Endothelial cell of umbilical vein (primary cell): ENCODE measurements at regions not wholly inside any gene's neighbourhood (a gene's known extent, or its start where the extent isn't known, plus 50 kb on each side); places are given as distances from the start of the nearest gene placed in this dataset.
"Not testable (repeated sequence)": the region's sequence is repeated elsewhere in the genome, so short reads cannot be mapped to it uniquely, and the experiment has no call there.

Experiments used
- BruUV-seq: library from RNA; stranded (reverse); fragments of 400-500 nt; replicated peaks from 2 replicates; lab custom pipeline; 2021; lab: Mats Ljungman, UMichigan
- CTCF ChIA-PET: fragments of 300-600, 350-600 bp; sonication (Branson Sonifier 250); formaldehyde crosslinking; loops from one replicate; lab custom pipeline; 2021; ENCODE audit warnings: antibody characterized with exemption, inconsistent platforms; lab: Charles Lee
- POLR2A ChIA-PET: fragments of 300-600, 350-600 bp; sonication (Branson Sonifier 250); formaldehyde crosslinking; loops from one replicate; lab custom pipeline; 2021; ENCODE audit warnings: antibody characterized with exemption, inconsistent platforms; lab: Charles Lee
- DNase-seq: peaks from one replicate; pipeline ENCODE4 v3.0.0-alpha.2; 2011; ENCODE audit warnings: low read depth, low spot score
- FAIRE-seq: peaks from 2 replicates; lab custom pipeline; 2011; peaks lifted over from hg19 to GRCh38; lab: Jason Lieb, UNC
- H2AFZ ChIP-seq: 2 replicates; pipeline ENCODE4 v1.6.0; 2012; ENCODE audit warnings: low read depth, low read length, control low read depth, inconsistent platforms
- H3K27ac ChIP-seq: 2 replicates; pipeline ENCODE4 v1.5.1; 2011; ENCODE audit warnings: low read depth, mild to moderate bottlenecking, control low read depth, low read length, moderate library complexity; ENCODE audit not compliant: insufficient read depth
- H3K27me3 ChIP-seq, 2 experiments: 2 replicates each; pipeline versions ENCODE4 v1.6.0 to v1.6.1; 2011; ENCODE audit warnings: low read length in 2 of 2, mixed read lengths in 1 of 2; ENCODE audit not compliant: control insufficient read depth in 2 of 2, insufficient read depth in 2 of 2
- H3K36me3 ChIP-seq, 2 experiments: 2 replicates in 1 of 2; 3 replicates in 1 of 2; pipeline ENCODE4 v1.5.1; 2011; ENCODE audit warnings: low read length in 2 of 2, mild to moderate bottlenecking in 1 of 2, moderate library complexity in 1 of 2; ENCODE audit not compliant: control insufficient read depth in 2 of 2, insufficient read depth in 2 of 2; ENCODE audit errors: extremely low read depth in 1 of 2
- H3K4me1 ChIP-seq: 3 replicates; pipeline ENCODE4 v1.5.1; 2011; ENCODE audit warnings: mild to moderate bottlenecking, low read length; ENCODE audit not compliant: control insufficient read depth, insufficient read depth; ENCODE audit errors: extremely low read depth
- H3K4me2 ChIP-seq: 2 replicates; pipeline ENCODE4 v1.6.1; 2011; ENCODE audit warnings: low read length, control low read depth, mixed read lengths; ENCODE audit not compliant: insufficient read depth
- H3K4me3 ChIP-seq, 3 experiments: fragments of 200-600 bp in 1 of 3; sonication (generic), shearing (Covaris generic) in 1 of 3; replicated peaks in 1 of 3; 2 replicates each; pipeline ENCODE4 v1.5.1; 2011 to 2016; ENCODE audit warnings: control low read depth in 3 of 3, low read length in 3 of 3, mild to moderate bottlenecking in 2 of 3, inconsistent platforms in 1 of 3, low read depth in 1 of 3, moderate library complexity in 1 of 3; ENCODE audit not compliant: insufficient read depth in 1 of 3
- H3K79me2 ChIP-seq: 2 replicates; pipeline ENCODE4 v1.6.0; 2012; ENCODE audit warnings: low read length, inconsistent platforms; ENCODE audit not compliant: control insufficient read depth, insufficient read depth
- H3K9ac ChIP-seq: replicated peaks from 2 replicates; pipeline ENCODE3; 2011; ENCODE audit warnings: low read length, control low read depth; ENCODE audit not compliant: insufficient read depth; ENCODE audit errors: extremely low read depth
- H3K9me1 ChIP-seq: replicated peaks from 3 replicates; pipeline ENCODE4 v1.6.0; 2011; ENCODE audit warnings: mild to moderate bottlenecking, low read length; ENCODE audit not compliant: control insufficient read depth, insufficient read depth; ENCODE audit errors: extremely low read depth
- H3K9me3 ChIP-seq: replicated peaks from 2 replicates; pipeline ENCODE4 v1.5.1; 2012; ENCODE audit warnings: low read length, inconsistent platforms; ENCODE audit not compliant: control insufficient read depth, insufficient read depth
- H4K20me1 ChIP-seq: replicated peaks from 2 replicates; pipeline ENCODE3; 2011; ENCODE audit warnings: mild to moderate bottlenecking, low read length; ENCODE audit not compliant: control insufficient read depth, insufficient read depth; ENCODE audit errors: extremely low read depth
- EZH2 ChIP-seq: IDR thresholded peaks from 2 replicates; pipeline ENCODE4 v1.6.1; 2012; ENCODE audit warnings: borderline replicate concordance, low read depth, mild to moderate bottlenecking, moderate library complexity, low read length, inconsistent platforms; ENCODE audit not compliant: severe bottlenecking
- FOS ChIP-seq: IDR thresholded peaks from 2 replicates; pipeline ENCODE4 v1.6.1; 2011; ENCODE audit warnings: mild to moderate bottlenecking, low read length, moderate library complexity, borderline replicate concordance; ENCODE audit not compliant: insufficient read depth
- JUN ChIP-seq: IDR thresholded peaks from 2 replicates; pipeline ENCODE4 v1.6.1; 2011; ENCODE audit warnings: borderline replicate concordance, low read depth; ENCODE audit not compliant: insufficient read length, insufficient read depth
- MYC ChIP-seq: IDR thresholded peaks from one replicate; pipeline ENCODE4 v1.6.1; 2011; ENCODE audit warnings: mild to moderate bottlenecking, low read depth, low read length
- POLR2AphosphoS5 ChIP-seq: IDR thresholded peaks from 2 replicates; pipeline ENCODE4 v1.6.1; 2012; ENCODE audit warnings: low read depth, mild to moderate bottlenecking, control low read depth, low read length, moderate library complexity; ENCODE audit not compliant: insufficient read depth
- dilution Hi-C: fragments of 300-500 bp; cut with MboI; formaldehyde crosslinking; loops from one replicate; pipeline ENCODE4 v1.15.0; 2019; ENCODE audit warnings: low sequenced_read_pairs; ENCODE audit not compliant: extremely low pct_ligation_motif_present
- intact Hi-C: fragments of 100-400 bp; cut with micrococcal nuclease; formaldehyde crosslinking; loops from one replicate; pipeline ENCODE4 v1.10.0; 2022
- TF ChIP-seq, protein P1 (sequence below): IDR thresholded peaks from 2 replicates; pipeline ENCODE4 v1.6.1; 2011; ENCODE audit not compliant: insufficient read depth, insufficient read length
- TF ChIP-seq, protein P2 (sequence below), 2 donors: IDR thresholded peaks; 1 replicate in 1 of 2; 2 replicates in 1 of 2; pipeline ENCODE4 v1.5.1; 2011; ENCODE audit warnings: low read length in 2 of 2, mild to moderate bottlenecking in 2 of 2, moderate library complexity in 2 of 2, control low read depth in 1 of 2, inconsistent platforms in 1 of 2, low read depth in 1 of 2; ENCODE audit not compliant: insufficient read depth in 1 of 2; ENCODE audit errors: extremely low read depth in 1 of 2

DNA sequence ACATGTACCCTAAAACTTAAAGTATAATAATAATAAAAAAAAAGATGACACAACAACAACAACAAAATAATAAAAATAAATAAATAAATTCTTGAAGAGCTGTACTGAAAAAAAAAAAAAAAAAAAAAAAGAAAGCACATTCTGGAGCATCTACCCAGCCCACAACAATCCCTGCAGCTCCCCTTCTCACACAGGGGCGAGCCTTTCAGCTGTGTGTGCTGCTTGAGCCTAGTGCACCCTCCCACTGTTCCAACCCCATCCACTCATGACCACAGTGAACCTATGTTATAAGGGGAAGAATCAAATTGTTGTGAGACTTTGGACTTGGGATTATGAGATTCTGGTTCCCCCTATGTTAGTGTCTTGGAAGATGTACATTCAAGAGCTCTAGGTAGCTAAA is 161.5 kb upstream of the JADE1 start:
- POLR2A ChIA-PET = no interaction called here
- dilution Hi-C loops = no loop called here

DNA sequence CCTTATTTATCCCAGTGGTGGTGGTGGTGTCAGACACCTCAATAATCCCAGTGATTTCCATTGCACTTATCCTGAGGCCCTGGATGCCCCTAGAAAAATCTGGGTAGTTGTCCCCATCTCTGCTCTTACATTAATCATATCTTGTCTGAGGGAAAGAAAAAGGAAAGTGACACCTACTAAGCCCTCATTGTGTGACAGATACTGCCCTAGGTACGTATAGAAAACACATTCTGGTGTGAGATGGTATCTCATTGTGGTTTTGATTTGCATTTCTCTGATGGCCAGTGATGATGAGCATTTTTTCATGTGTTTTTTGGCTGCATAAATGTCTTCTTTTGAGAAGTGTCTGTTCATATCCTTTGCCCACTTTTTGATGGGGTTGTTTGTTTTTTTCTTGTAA is 162.6 kb upstream of the JADE1 start:
- BruUV-seq, DNase-seq, H3K9ac ChIP-seq, intact Hi-C loops, H3K27me3 ChIP-seq, H3K27ac ChIP-seq, POLR2A ChIA-PET, H4K20me1 ChIP-seq, H3K4me1 ChIP-seq, H3K79me2 ChIP-seq, H2AFZ ChIP-seq, H3K36me3 ChIP-seq, FAIRE-seq, H3K9me3 ChIP-seq, dilution Hi-C loops, H3K4me3 ChIP-seq, H3K9me1 ChIP-seq, H3K4me2 ChIP-seq: not testable (repeated sequence)
- CTCF ChIA-PET = interaction anchor here (1.0 kb wide), 1 partner anchor 21 kb away, joined by 3 read pairs; no protein-coding TSS in a partner anchor

More for the DNA sequence above, 161.5 kb upstream of the JADE1 start:
- Histone ChIP-seq H3K4me1 (no peaks in the 10 kb centered on the region), H3K27me3 (no peaks in the 10 kb centered on the region), H2AFZ (no peak overlapping the region), H3K79me2 (no peaks in the 10 kb centered on the region), H3K27ac (no peak overlapping the region), H3K9me3 (no peaks in the 10 kb centered on the region), H3K4me3 (no peak overlapping the region), H3K4me2 (no peak overlapping the region), H3K9ac (no peak overlapping the region), H4K20me1 (no peaks in the 10 kb centered on the region), H3K9me1 (no peaks in the 10 kb centered on the region), H3K36me3 (no peaks in the 10 kb centered on the region)
- DNase-seq (no peak), FAIRE-seq (no peak)
- intact Hi-C loops = no loop called here
- TF ChIP-seq, protein P1, sequence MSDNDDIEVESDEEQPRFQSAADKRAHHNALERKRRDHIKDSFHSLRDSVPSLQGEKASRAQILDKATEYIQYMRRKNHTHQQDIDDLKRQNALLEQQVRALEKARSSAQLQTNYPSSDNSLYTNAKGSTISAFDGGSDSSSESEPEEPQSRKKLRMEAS = no peak
- TF ChIP-seq, protein P2, sequence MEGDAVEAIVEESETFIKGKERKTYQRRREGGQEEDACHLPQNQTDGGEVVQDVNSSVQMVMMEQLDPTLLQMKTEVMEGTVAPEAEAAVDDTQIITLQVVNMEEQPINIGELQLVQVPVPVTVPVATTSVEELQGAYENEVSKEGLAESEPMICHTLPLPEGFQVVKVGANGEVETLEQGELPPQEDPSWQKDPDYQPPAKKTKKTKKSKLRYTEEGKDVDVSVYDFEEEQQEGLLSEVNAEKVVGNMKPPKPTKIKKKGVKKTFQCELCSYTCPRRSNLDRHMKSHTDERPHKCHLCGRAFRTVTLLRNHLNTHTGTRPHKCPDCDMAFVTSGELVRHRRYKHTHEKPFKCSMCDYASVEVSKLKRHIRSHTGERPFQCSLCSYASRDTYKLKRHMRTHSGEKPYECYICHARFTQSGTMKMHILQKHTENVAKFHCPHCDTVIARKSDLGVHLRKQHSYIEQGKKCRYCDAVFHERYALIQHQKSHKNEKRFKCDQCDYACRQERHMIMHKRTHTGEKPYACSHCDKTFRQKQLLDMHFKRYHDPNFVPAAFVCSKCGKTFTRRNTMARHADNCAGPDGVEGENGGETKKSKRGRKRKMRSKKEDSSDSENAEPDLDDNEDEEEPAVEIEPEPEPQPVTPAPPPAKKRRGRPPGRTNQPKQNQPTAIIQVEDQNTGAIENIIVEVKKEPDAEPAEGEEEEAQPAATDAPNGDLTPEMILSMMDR (IDR thresholded peaks at IDR 0.05; ENCODE audit: extremely low read depth in 1 of 2, insufficient read depth in 1 of 2, low read depth in 1 of 2, low read length in 2 of 2) = no peak
- TF ChIP-seq MYC = no peak
- no peak for TF ChIP-seq POLR2AphosphoS5
- no peak for TF ChIP-seq FOS
- TF ChIP-seq JUN = no peak
- TF ChIP-seq EZH2 = no peak
- CTCF ChIA-PET = interaction anchor here (0.7 kb wide), 1 partner anchor 271 kb away, joined by 3 read pairs; no protein-coding TSS in a partner anchor
- no TSS peak for BruUV-seq

DNA sequence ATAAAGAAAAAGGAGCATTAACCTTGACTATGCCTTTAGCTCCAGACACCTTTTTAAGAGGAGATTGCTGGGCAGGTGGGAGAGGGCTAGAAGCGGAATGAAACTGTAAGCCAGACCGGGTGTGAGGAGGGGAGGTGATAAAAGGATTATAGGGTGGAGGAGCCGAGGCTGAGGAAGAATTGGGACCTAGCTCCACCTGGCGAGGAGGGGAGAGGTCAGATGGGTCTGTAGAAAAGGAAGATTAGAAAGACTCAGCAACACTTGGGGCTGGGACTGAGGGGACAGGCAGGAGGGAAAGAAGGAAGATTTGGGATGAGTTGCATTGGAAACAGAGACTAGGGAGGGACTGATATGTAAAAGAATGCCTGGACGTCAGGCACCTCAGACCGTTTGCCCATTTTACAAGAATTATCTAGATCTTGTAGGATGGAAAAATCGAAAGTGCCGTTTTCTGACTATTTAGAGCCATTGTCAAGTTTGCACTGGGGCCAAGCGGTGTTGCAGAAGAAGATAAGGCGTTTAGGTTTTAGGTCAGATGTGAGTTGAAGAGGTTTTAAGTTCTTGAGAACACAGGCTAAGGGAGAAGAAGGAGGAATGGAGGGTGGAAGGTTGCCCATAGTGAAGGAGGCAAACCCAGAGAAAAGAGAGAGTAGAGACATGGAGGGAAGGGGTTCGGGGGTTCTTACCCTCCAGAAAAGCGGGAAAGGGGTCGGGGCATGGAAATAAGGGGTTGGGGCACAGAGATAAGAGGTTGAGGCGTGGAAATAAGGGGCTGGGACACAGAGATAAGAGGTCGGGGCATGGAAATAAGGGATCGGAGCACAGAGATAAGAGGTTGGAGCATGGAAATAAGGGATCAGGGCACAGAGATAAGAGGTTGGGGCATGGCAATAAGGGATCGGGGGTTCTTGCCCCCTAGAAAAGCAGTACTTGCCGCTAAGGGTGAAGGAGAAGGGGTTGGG is 164.5 kb upstream of the JADE1 start:
- H3K9me1 ChIP-seq, H3K4me1 ChIP-seq, DNase-seq, CTCF ChIA-PET, FAIRE-seq, H3K9me3 ChIP-seq, H4K20me1 ChIP-seq, H3K4me2 ChIP-seq, H3K4me3 ChIP-seq, H3K36me3 ChIP-seq, POLR2A ChIA-PET, H2AFZ ChIP-seq, intact Hi-C loops, H3K27me3 ChIP-seq, dilution Hi-C loops, H3K79me2 ChIP-seq, H3K27ac ChIP-seq, BruUV-seq, H3K9ac ChIP-seq: not testable (repeated sequence)
